Neuronal stem cell (in vitro differentiated cells): ENCODE measurements at regions not wholly inside any gene's neighbourhood (a gene's known extent, or its start where the extent isn't known, plus 50 kb on each side); places are given as distances from the start of the nearest gene placed in this dataset.

Source experiments
- DNase-seq: peaks from one replicate; pipeline ENCODE4 v3.0.0-alpha.2; 2013; ENCODE audit warnings: low spot score
- H2AFZ ChIP-seq: one replicate; pipeline ENCODE4 v1.6.1; 2013; ENCODE audit warnings: mild to moderate bottlenecking, low read length, inconsistent platforms
- H2AK5ac ChIP-seq: 2 replicates; pipeline ENCODE4 v1.6.1; 2013; ENCODE audit warnings: low read depth, mild to moderate bottlenecking, inconsistent platforms, low read length, moderate library complexity, mixed read lengths
- H2BK120ac ChIP-seq: 2 replicates; pipeline ENCODE4 v1.6.1; 2013; ENCODE audit warnings: low read depth, mild to moderate bottlenecking, inconsistent platforms, low read length, moderate library complexity, mixed read lengths
- H2BK12ac ChIP-seq: one replicate; pipeline ENCODE4 v1.6.1; 2013; ENCODE audit warnings: low read length, inconsistent platforms
- H2BK15ac ChIP-seq: 2 replicates; pipeline ENCODE4 v1.6.1; 2013; ENCODE audit warnings: mild to moderate bottlenecking, low read length, inconsistent platforms, mixed read lengths
- H2BK5ac ChIP-seq: one replicate; pipeline ENCODE4 v1.6.1; 2013; ENCODE audit warnings: inconsistent platforms, mild to moderate bottlenecking, low read length, moderate library complexity
- H3K14ac ChIP-seq: one replicate; pipeline ENCODE4 v1.6.1; 2013; ENCODE audit warnings: low read length, inconsistent platforms
- H3K18ac ChIP-seq: 2 replicates; pipeline ENCODE4 v1.6.1; 2013; ENCODE audit warnings: low read length, inconsistent platforms
- H3K23ac ChIP-seq: 2 replicates; pipeline ENCODE4 v1.6.1; 2013; ENCODE audit warnings: low read depth, mild to moderate bottlenecking, mixed read lengths, low read length, inconsistent platforms; ENCODE audit not compliant: poor library complexity
- H3K27ac ChIP-seq: replicated peaks from 3 replicates; pipeline ENCODE4 v1.5.1; 2013; ENCODE audit warnings: low read length, inconsistent platforms
- H3K27me3 ChIP-seq, 3 experiments: 2 replicates each; pipeline ENCODE4 v1.6.1; 2013; ENCODE audit warnings: low read length in 3 of 3, mild to moderate bottlenecking in 2 of 3, inconsistent platforms in 1 of 3, low read depth in 1 of 3, mixed read lengths in 1 of 3, moderate library complexity in 1 of 3; ENCODE audit not compliant: control insufficient read depth in 3 of 3, insufficient read depth in 3 of 3
- H3K36me3 ChIP-seq, 2 donors: replicated peaks in 1 of 2; 2 replicates each; pipeline ENCODE4 v1.6.1; 2013; ENCODE audit warnings: low read length in 2 of 2; ENCODE audit not compliant: control insufficient read depth in 2 of 2, insufficient read depth in 2 of 2
- H3K4ac ChIP-seq: 2 replicates; pipeline ENCODE4 v1.6.1; 2013; ENCODE audit warnings: inconsistent platforms, mild to moderate bottlenecking, low read length, moderate library complexity
- H3K4me1 ChIP-seq, 2 donors: 1 replicate in 1 of 2; 2 replicates in 1 of 2; pipeline ENCODE4 v1.6.1; 2013; ENCODE audit warnings: low read length in 2 of 2, low read depth in 1 of 2; ENCODE audit not compliant: control insufficient read depth in 2 of 2, insufficient read depth in 1 of 2
- H3K4me2 ChIP-seq: one replicate; pipeline ENCODE4 v1.6.1; 2013; ENCODE audit warnings: mild to moderate bottlenecking, low read length, inconsistent platforms; ENCODE audit not compliant: insufficient read depth, poor library complexity, severe bottlenecking
- H3K4me3 ChIP-seq, 2 donors: 2 replicates each; pipeline ENCODE4 v1.5.1; 2013; ENCODE audit warnings: low read length in 2 of 2, mild to moderate bottlenecking in 2 of 2, inconsistent platforms in 1 of 2, moderate library complexity in 1 of 2
- H3K79me1 ChIP-seq: one replicate; pipeline ENCODE4 v1.6.1; 2013; ENCODE audit warnings: low read depth, mild to moderate bottlenecking, inconsistent platforms, low read length, moderate library complexity
- H3K9ac ChIP-seq: one replicate; pipeline ENCODE4 v1.6.1; 2013; ENCODE audit warnings: mild to moderate bottlenecking, low read depth, low read length, inconsistent platforms; ENCODE audit not compliant: poor library complexity
- H3K9me3 ChIP-seq, 2 donors: replicated peaks in 1 of 2; 2 replicates each; pipeline versions ENCODE3 to v1.6.1; 2013; ENCODE audit warnings: low read length in 2 of 2, mild to moderate bottlenecking in 2 of 2, inconsistent platforms in 1 of 2, low read depth in 1 of 2, mixed read lengths in 1 of 2, moderate library complexity in 1 of 2; ENCODE audit not compliant: control insufficient read depth in 2 of 2, insufficient read depth in 1 of 2
- H4K8ac ChIP-seq: one replicate; pipeline ENCODE4 v1.6.1; 2013; ENCODE audit warnings: low read depth, mild to moderate bottlenecking, inconsistent platforms, low read length, moderate library complexity
- H4K91ac ChIP-seq: one replicate; pipeline ENCODE4 v1.6.1; 2013; ENCODE audit warnings: low read length, low read depth, mild to moderate bottlenecking, inconsistent platforms; ENCODE audit not compliant: poor library complexity
- WGBS, 2 donors: extraction: QIAGEN DNeasy Blood & Tissue Kit; methylation state at CpG; one replicate each; pipeline ENCODE4 v1.1.7; 2013; ENCODE audit warnings: missing lambda C conversion rate in 2 of 2, mixed read lengths in 1 of 2; ENCODE audit not compliant: insufficient read length in 2 of 2, insufficient replicate concordance in 1 of 2; ENCODE audit errors: extremely low coverage in 2 of 2; 5-methylcytosine and 5-hydroxymethylcytosine counted together

DNA sequence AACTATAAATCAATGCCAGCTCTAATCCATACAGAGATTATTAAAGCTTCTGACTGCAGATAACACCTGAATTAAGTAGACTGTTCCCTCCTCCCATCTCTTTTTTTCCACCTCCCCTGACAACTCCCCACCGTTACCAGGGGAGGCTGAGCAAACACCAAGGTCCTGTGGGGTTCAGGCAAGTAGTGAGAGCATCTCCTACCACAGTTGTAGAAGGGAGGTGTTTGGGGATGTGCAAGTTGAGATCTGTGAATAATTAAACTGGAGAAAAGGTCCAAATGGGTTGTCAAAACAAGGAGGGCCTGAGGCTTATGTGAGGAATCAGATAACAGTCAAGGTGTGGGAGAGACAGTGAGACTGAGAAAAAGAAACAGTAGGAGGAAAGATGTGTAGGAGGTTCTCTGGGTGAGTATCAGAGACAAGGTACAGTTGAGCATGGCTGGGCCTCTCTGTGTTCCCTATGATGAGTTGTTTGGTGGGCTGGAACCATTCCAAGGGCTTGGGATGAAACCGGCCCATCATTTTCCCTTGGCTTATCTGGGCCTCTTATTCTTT lies 194.6 kb downstream of the CYRIA start:
- no peak overlapping the region for H2BK15ac ChIP-seq

DNA sequence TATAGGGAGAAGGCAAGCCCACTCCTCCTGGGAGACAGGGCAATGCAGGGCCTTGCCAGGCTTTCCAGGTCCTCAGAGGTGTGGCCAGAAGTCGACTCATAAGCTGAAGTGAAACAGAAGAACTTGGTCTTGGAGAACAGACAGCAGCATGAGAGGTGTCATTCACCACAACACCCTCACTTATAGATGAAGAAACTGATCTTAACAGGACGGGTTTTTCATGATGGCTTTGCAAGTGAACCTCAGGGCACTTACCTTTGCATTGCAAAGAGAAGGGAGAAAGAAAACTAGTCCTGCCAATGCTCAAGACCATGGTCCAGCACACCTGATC lies 198.8 kb downstream of the CYRIA start:
- H3K27me3 ChIP-seq = no peaks in the 10 kb centered on the region
- H3K14ac ChIP-seq = peak overlapping the region; percentile 43
- no peak overlapping the region for H4K91ac ChIP-seq
- H3K36me3 ChIP-seq = peaks cover 0 to 1% of the 10 kb centered on the region in 2 donors
- H4K8ac ChIP-seq = no peak overlapping the region
- H3K4me1 ChIP-seq = peaks cover 0 to 6% of the 10 kb centered on the region in 2 donors
- no peak overlapping the region for H2BK120ac ChIP-seq
- no peak overlapping the region for H2AFZ ChIP-seq
- no peak overlapping the region for H2BK12ac ChIP-seq
- H3K23ac ChIP-seq = no peak overlapping the region
- no peak overlapping the region for H2BK5ac ChIP-seq
- H2AK5ac ChIP-seq = no peak overlapping the region
- no peak overlapping the region for H3K4ac ChIP-seq
- H3K4me3 ChIP-seq = no peak overlapping the region
- H3K9me3 ChIP-seq = no peaks in the 10 kb centered on the region
- H3K18ac ChIP-seq = peak overlapping the region; percentile 15
- no peak overlapping the region for H2BK15ac ChIP-seq
- no peak overlapping the region for H3K9ac ChIP-seq
- no peaks in the 10 kb centered on the region for H3K79me1 ChIP-seq
- no peak overlapping the region for H3K27ac ChIP-seq
- WGBS, 2 donors = no CpG with 5 or more reads among the region's 2 CpGs
- H3K4me2 ChIP-seq = no peak overlapping the region
- no peak for DNase-seq

More for the DNA sequence above, 194.6 kb downstream of the CYRIA start:
- H3K36me3 ChIP-seq = no peaks in the 10 kb centered on the region
- no peaks in the 10 kb centered on the region for H3K9me3 ChIP-seq
- WGBS, 2 donors = no CpG with 5 or more reads among the region's 2 CpGs
- H3K18ac ChIP-seq = no peak overlapping the region
- no peak overlapping the region for H3K27ac ChIP-seq
- no peak overlapping the region for H3K9ac ChIP-seq
- H4K91ac ChIP-seq = no peak overlapping the region
- no peak overlapping the region for H2BK5ac ChIP-seq
- no peak overlapping the region for H3K4ac ChIP-seq
- H2BK120ac ChIP-seq = no peak overlapping the region
- no peak overlapping the region for H3K23ac ChIP-seq
- H3K27me3 ChIP-seq = no peaks in the 10 kb centered on the region
- no peak overlapping the region for H2AFZ ChIP-seq
- H2AK5ac ChIP-seq = no peak overlapping the region
- no peak overlapping the region for H4K8ac ChIP-seq
- H3K4me1 ChIP-seq = peaks cover 0 to 3% of the 10 kb centered on the region in 2 donors
- H3K4me2 ChIP-seq = no peak overlapping the region
- no peak overlapping the region for H3K4me3 ChIP-seq
- H3K14ac ChIP-seq = no peak overlapping the region
- no peak for DNase-seq
- H3K79me1 ChIP-seq = no peaks in the 10 kb centered on the region
- no peak overlapping the region for H2BK12ac ChIP-seq

DNA sequence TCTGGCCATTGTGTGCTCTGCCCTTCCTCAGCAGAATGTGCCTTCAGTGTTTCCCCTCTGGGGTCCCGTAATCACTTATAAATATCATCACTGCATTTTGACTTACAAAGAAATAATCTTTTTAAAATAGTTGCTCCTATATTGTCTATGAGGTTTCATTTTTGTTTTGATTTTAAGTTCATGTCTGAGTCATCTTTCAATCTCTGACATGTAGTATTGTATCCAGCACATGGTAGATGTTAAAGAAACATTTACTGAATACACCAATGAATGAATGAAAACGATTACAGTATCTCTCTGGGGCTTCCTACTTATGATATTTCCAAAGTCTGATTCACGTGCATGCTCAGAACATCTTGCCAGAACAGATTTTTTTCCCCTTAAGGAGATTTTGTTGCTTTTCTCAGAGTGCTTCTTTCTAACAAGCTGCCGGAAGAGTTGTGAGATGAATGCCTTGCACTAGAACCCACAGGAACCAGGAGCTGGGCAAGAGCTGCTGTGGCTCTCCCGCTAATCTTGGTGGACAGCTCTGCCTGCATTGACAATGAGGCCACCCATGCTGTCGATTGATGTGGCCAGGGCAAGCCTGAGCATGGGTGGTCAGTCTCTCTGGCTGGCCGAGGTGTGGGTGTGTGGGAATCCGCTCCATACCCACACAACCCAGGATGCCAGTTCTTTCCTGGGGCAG lies 199.4 kb downstream of the CYRIA start:
- Histone ChIP-seq H2BK120ac (no peak overlapping the region), H3K14ac (peak overlapping the region; percentile 43), H4K91ac (no peak overlapping the region), H3K9me3 (no peaks in the 10 kb centered on the region), H2BK5ac (no peak overlapping the region), H3K18ac (peak overlapping the region; percentile 15), H2BK15ac (no peak overlapping the region), H4K8ac (no peak overlapping the region), H2BK12ac (no peak overlapping the region), H3K36me3 (peaks cover 0 to 1% of the 10 kb centered on the region in 2 donors), H3K9ac (no peak overlapping the region), H2AK5ac (no peak overlapping the region), H3K4me2 (no peak overlapping the region), H3K27ac (no peak overlapping the region), H3K4ac (no peak overlapping the region), H3K27me3 (no peaks in the 10 kb centered on the region), H3K4me1 (peaks cover 0 to 8% of the 10 kb centered on the region in 2 donors), H2AFZ (no peak overlapping the region), H3K79me1 (no peaks in the 10 kb centered on the region), H3K4me3 (no peak overlapping the region), H3K23ac (no peak overlapping the region)
- no peak for DNase-seq
- WGBS, 2 donors = no CpG with 5 or more reads among the region's 8 CpGs

DNA sequence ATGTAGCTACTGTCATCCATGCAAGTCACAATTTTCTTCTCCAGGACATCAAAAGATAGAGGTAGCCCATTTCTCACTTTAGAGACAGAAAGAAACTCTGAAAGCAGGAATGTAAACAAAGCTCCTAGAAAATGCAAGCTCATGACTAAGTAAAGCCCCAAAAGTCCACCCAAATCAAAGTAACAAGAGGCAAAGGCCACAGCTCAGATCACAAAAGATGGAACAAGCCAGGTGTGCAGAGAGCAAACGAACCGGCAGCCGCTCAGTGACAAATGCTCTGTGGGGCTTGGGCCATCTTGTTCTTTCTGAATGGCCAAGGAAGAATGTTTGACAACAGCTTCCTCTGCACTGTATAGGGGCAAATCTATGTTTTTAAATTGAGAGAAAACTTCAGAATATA lies 201.0 kb downstream of the CYRIA start:
- Histone ChIP-seq H3K27ac (no peak overlapping the region), H3K23ac (no peak overlapping the region), H3K4me2 (no peak overlapping the region), H2BK15ac (no peak overlapping the region), H4K8ac (no peak overlapping the region), H3K4ac (no peak overlapping the region), H4K91ac (no peak overlapping the region), H3K79me1 (no peaks in the 10 kb centered on the region), H3K9me3 (no peaks in the 10 kb centered on the region), H2AFZ (peak overlapping the region; percentile 35), H2BK12ac (no peak overlapping the region), H3K27me3 (no peaks in the 10 kb centered on the region), H3K4me1 (peaks cover 0 to 8% of the 10 kb centered on the region in 2 donors), H2AK5ac (no peak overlapping the region), H3K36me3 (peaks cover 0 to 1% of the 10 kb centered on the region in 2 donors), H3K4me3 (no peak overlapping the region), H3K18ac (no peak overlapping the region), H2BK5ac (no peak overlapping the region), H3K14ac (no peak overlapping the region), H3K9ac (no peak overlapping the region), H2BK120ac (no peak overlapping the region)
- WGBS, 2 donors = no CpG with 5 or more reads among the region's 3 CpGs
- no peak for DNase-seq
